MM.1S (cell line): ENCODE measurements at regions not wholly inside any gene's neighbourhood (a gene's known extent, or its start where the extent isn't known, plus 50 kb on each side); places are given as distances from the start of the nearest gene placed in this dataset.

Experiments used
- CTCF ChIP-seq: fragments of 300-600 bp; sonication (generic); IDR thresholded peaks from 2 replicates; pipeline ENCODE4 v1.5.1; 2016; ENCODE audit warnings: antibody characterized with exemption, low read length, mixed read lengths
- EZH2 ChIP-seq: fragments of 300-600 bp; sonication (generic); optimal IDR thresholded peaks from 2 replicates; pipeline ENCODE3; 2017; ENCODE audit warnings: low read depth, mild to moderate bottlenecking, antibody characterized with exemption, low read length, mixed read lengths

- TF ChIP-seq CTCF, result no peak
- no peak for TF ChIP-seq EZH2
These were observed 139.5 kb downstream of the LRRC30 start for GRCh38 chr18:7370375-7370774.
